ENCODE measurements at regions not wholly inside any gene's neighbourhood (a gene's known extent, or its start where the extent isn't known, plus 50 kb on each side); places are given as distances from the start of the nearest gene placed in this dataset.

DNA sequence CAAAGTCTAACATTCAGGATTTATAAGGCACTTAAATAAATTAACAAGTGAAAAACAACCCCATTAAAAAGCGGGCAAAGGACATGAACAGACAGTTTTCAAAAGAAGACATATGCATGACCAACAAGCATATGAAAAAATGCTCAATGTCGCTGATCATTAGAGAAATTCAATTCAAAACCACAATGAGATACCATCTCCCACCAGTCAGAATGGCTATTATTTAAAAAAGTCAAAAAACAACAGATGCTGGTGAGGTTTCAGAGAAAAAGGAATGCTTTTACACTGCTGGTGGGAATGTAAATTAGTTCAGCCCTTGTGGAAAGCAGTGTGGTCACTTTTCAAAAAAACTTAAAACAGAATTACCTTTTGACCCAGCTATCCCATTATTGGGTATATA, 60.7 kb upstream of the BDKRB2 start:
- DNase-seq (ENCODE audit: extremely low spot score): no peak
- Histone ChIP-seq H3K27ac (ENCODE audit: low read depth) (no peak overlapping the region), H3K4me3 (ENCODE audit: low read depth, low read length) (no peak overlapping the region), H3K4me1 (ENCODE audit: insufficient read depth) (no peaks in the 10 kb centered on the region), H3K36me3 (ENCODE audit: insufficient read depth) (no peaks in the 10 kb centered on the region)
- 92% methylated on average over 2 of the region's 2 CpGs for WGBS

DNA sequence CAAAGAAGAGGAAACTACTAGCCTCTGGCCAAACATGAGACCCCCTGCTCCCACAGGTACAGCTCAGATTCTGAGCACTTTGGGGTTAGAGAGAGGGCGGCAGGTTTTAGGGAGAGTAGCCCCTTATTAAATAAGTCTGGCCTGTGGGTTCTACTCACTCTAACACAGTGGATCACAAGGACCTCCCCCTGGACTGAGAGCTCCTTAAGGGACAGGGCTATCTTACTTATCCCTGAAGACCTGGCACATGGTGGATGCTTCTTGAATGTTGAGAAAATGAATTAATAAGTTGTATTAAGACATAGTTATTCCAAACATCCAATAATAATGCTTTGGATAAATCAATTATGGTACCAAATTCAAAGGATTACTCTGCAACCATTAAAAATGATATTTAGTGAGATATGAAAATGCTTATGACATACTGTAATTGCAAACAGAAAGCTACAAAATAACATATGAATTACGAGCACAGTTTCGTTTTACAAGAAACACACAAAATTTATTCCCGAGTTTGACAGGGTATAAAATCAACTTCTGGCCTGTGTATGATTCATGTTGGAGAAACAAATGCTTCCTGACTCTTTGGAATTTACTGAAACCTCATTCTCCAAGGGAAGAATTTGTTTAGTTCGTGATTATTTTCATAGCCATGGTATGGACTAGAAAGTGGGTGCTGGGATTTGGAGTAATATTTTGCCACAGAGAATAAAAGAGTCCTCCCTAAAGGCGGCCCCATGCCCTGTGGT, 59.3 kb upstream of the BDKRB2 start:
- WGBS: 47% methylated on average over 6 of the region's 6 CpGs
- Histone ChIP-seq H3K36me3 (ENCODE audit: insufficient read depth) (no peaks in the 10 kb centered on the region), H3K4me1 (ENCODE audit: insufficient read depth) (no peaks in the 10 kb centered on the region), H3K27ac (ENCODE audit: low read depth) (no peak overlapping the region), H3K4me3 (ENCODE audit: low read depth, low read length) (no peak overlapping the region)
- DNase-seq (ENCODE audit: extremely low spot score): no peak

DNA sequence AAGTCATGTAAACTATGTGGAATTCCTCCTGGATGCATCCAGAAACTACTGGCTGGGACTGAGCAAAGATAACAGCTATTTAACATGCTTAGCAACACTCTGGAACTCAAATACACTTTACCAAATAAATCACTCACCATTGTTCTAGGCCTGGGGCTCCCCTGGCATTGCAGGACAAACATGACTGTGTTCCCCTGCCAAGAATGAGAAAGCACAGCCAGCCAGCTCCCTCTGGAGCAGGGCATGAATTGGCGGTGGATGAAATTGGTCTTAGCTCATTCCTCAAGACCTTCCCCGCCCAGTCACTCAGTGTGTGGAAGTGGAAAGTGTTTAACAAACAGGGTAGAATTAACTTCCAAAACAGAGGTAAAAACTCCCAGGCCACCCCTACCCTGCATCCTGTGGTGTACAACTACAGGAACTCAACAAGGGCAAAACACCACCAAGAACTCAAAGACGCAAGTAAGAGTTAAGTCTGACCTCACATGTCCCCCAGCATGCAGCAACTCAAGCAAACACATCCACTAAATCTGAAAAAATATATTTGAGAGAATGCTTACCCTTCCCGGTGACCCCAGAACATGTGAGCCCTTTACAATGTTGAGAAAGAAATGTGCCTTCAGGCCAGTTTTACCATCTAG, 58.4 kb upstream of the BDKRB2 start:
- no peak overlapping the region for H3K4me3 ChIP-seq (ENCODE audit: low read depth, low read length)
- 45% methylated on average over 4 of the region's 4 CpGs for WGBS
- no peaks in the 10 kb centered on the region for H3K36me3 ChIP-seq (ENCODE audit: insufficient read depth)
- DNase-seq (ENCODE audit: extremely low spot score): peak; percentile 37
- H3K27ac ChIP-seq (ENCODE audit: low read depth): peak overlapping the region; percentile 12
- H3K4me1 ChIP-seq (ENCODE audit: insufficient read depth): no peaks in the 10 kb centered on the region

GRCh38 chr14:96148631-96149030, 56.0 kb upstream of the BDKRB2 start:
- Histone ChIP-seq H3K36me3 (ENCODE audit: insufficient read depth) (no peaks in the 10 kb centered on the region), H3K4me3 (ENCODE audit: low read depth, low read length) (no peak overlapping the region), H3K27ac (ENCODE audit: low read depth) (no peak overlapping the region), H3K4me1 (ENCODE audit: insufficient read depth) (no peaks in the 10 kb centered on the region)
- no peak for DNase-seq (ENCODE audit: extremely low spot score)
- WGBS: 93% methylated on average over 3 of the region's 3 CpGs

DNA sequence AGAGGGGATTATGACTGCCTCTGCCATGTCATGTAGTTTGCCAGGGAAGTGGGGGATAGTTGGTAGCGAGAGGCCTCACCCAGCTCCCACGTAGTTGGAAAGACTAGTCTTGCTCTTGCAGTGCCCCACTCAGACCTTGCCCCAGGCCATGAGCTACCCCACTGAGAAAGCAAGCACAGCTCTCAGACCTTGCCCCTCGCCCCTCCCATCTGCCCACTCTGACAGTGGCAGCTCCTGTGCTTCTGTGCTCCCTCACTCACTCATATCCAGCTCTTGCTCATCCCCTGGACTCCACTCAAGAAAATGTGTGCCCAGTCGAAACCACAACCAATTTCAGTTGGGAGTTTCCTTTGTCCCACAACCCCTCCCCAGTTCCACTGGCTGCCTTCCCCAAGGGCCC, 55.5 kb upstream of the BDKRB2 start:
- WGBS: 92% methylated on average over 4 of the region's 4 CpGs

DNA sequence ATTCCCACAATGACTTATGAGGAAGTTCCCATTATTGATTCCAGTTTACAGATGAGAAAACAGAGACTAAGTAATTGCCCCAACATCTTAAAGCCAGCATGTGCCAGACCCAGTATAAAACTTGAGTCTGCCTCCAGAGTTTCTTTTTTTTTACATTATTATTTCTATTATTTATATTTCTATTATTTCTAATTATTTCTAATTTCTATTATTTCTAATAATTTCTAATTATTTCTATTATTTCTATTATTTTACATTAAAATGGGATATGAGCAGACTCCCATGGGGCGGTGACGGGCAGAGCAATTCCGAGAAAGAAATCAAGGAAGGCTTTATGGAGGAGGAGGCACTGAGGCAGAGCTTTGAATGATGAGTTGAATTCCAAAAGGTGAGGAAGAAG, 54.4 kb upstream of the BDKRB2 start:
- H3K4me1 ChIP-seq (ENCODE audit: insufficient read depth): no peaks in the 10 kb centered on the region
- 79% methylated on average over 3 of the region's 3 CpGs for WGBS
- no peak overlapping the region for H3K27ac ChIP-seq (ENCODE audit: low read depth)
- H3K36me3 ChIP-seq (ENCODE audit: insufficient read depth): no peaks in the 10 kb centered on the region
- no peak overlapping the region for H3K4me3 ChIP-seq (ENCODE audit: low read depth, low read length)
- no peak for DNase-seq (ENCODE audit: extremely low spot score)

More for the DNA sequence above, 55.5 kb upstream of the BDKRB2 start:
- Histone ChIP-seq H3K27ac (ENCODE audit: low read depth) (no peak overlapping the region), H3K4me1 (ENCODE audit: insufficient read depth) (no peaks in the 10 kb centered on the region), H3K4me3 (ENCODE audit: low read depth, low read length) (no peak overlapping the region), H3K36me3 (ENCODE audit: insufficient read depth) (no peaks in the 10 kb centered on the region)
- DNase-seq (ENCODE audit: extremely low spot score): no peak

- H3K4me3 ChIP-seq (ENCODE audit: low read depth, low read length): no peak overlapping the region
- no peaks in the 10 kb centered on the region for H3K36me3 ChIP-seq (ENCODE audit: insufficient read depth)
- no peak overlapping the region for H3K27ac ChIP-seq (ENCODE audit: low read depth)
- DNase-seq (ENCODE audit: extremely low spot score): no peak
- no peaks in the 10 kb centered on the region for H3K4me1 ChIP-seq (ENCODE audit: insufficient read depth)
- WGBS: 73% methylated on average over 13 of the region's 13 CpGs
Observed at GRCh38 chr14:96151242-96151641, 53.4 kb upstream of the BDKRB2 start.

DNA sequence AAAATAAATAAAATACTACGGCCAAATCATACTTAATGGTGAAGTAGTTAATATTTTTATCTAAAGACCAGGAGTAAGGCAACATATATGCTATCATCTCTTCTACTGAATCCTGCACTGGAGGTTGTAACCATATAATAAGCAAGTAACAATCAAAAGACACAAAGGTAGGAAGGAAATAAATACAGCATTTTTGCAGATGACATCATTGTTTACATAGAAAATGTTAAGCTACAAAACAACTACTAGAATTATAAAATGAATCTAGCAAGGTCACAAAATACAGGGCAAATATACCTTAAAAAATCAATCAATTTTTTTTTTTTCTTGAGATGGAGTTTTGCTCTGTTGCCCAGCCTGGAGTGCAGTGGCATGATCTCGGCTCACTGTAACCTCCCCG, 51.6 kb upstream of the BDKRB2 start:
- H3K27ac ChIP-seq (ENCODE audit: low read depth): no peak overlapping the region
- no peaks in the 10 kb centered on the region for H3K4me1 ChIP-seq (ENCODE audit: insufficient read depth)
- H3K4me3 ChIP-seq (ENCODE audit: low read depth, low read length): no peak overlapping the region
- WGBS: 86% methylated on average over 3 of the region's 3 CpGs
- H3K36me3 ChIP-seq (ENCODE audit: insufficient read depth): no peaks in the 10 kb centered on the region
- no peak for DNase-seq (ENCODE audit: extremely low spot score)

Measured in urinary bladder (tissue), 3 donors.